ENCODE measurements at regions not wholly inside any gene's neighbourhood (a gene's known extent, or its start where the extent isn't known, plus 50 kb on each side); places are given as distances from the start of the nearest gene placed in this dataset.

- no peak for DNase-seq
Observed at GRCh38 chr6:113394216-113394615, 462.9 kb upstream of the MARCKS start.

GRCh38 chr6:113394729-113395128 is 462.4 kb upstream of the MARCKS start:
- DNase-seq, result no peak

- no peak for DNase-seq
Observed at GRCh38 chr6:113396730-113397129, 460.4 kb upstream of the MARCKS start.

GRCh38 chr6:113397236-113397635 is 459.9 kb upstream of the MARCKS start:
- no peak for DNase-seq

GRCh38 chr6:113401231-113401630 is 455.9 kb upstream of the MARCKS start:
- no peak for DNase-seq

GRCh38 chr6:113402544-113402943 is 454.6 kb upstream of the MARCKS start:
- no peak for DNase-seq

GRCh38 chr6:113403966-113404595 is 453.1 kb upstream of the MARCKS start:
- DNase-seq, result no peak

- no peak for DNase-seq
Observed at GRCh38 chr6:113405326-113406047, 451.7 kb upstream of the MARCKS start.

GRCh38 chr6:113406048-113406695 is 451.0 kb upstream of the MARCKS start:
- no peak for DNase-seq

- DNase-seq, result no peak
Observed at GRCh38 chr6:113411011-113411410, 446.1 kb upstream of the MARCKS start.

- DNase-seq, result no peak
Observed at GRCh38 chr6:113412589-113413357, 444.4 kb upstream of the MARCKS start.

- DNase-seq, result no peak
Observed at GRCh38 chr6:113414511-113414910, 442.6 kb upstream of the MARCKS start.

- no peak for DNase-seq
Observed at GRCh38 chr6:113416170-113416569, 441.0 kb upstream of the MARCKS start.

- DNase-seq, result no peak
Observed at GRCh38 chr6:113420290-113420689, 436.9 kb upstream of the MARCKS start.

GRCh38 chr6:113421997-113422396 is 435.1 kb upstream of the MARCKS start:
- DNase-seq, result no peak

GRCh38 chr6:113423956-113424355 is 433.2 kb upstream of the MARCKS start:
- DNase-seq, result no peak

GRCh38 chr6:113425977-113426660 is 431.0 kb upstream of the MARCKS start:
- DNase-seq, result no peak

GRCh38 chr6:113427617-113428016 is 429.5 kb upstream of the MARCKS start:
- no peak for DNase-seq

GRCh38 chr6:113428702-113429101 is 428.4 kb upstream of the MARCKS start:
- no peak for DNase-seq

- no peak for DNase-seq
Observed at GRCh38 chr6:113432521-113433334, 424.4 kb upstream of the MARCKS start.

- DNase-seq, result no peak
Observed at GRCh38 chr6:113433335-113433991, 423.7 kb upstream of the MARCKS start.
